GM21367 (cell line): ENCODE measurements at regions not wholly inside any gene's neighbourhood (a gene's known extent, or its start where the extent isn't known, plus 50 kb on each side); places are given as distances from the start of the nearest gene placed in this dataset.
"Not testable (repeated sequence)": the region's sequence is repeated elsewhere in the genome, so short reads cannot be mapped to it uniquely, and the experiment has no call there.

ENCODE experiments used
- ATAC-seq: cut with Tn5 transposase; IDR thresholded peaks from one replicate; pipeline ENCODE4 v1.9.1; 2021; ENCODE audit not compliant: unreplicated experiment

GRCh38 chr18:52136532-52136931 lies 203.5 kb upstream of the DCC start:
- no peak for ATAC-seq

GRCh38 chr18:52140986-52141385 lies 199.0 kb upstream of the DCC start:
- ATAC-seq: no peak

DNA sequence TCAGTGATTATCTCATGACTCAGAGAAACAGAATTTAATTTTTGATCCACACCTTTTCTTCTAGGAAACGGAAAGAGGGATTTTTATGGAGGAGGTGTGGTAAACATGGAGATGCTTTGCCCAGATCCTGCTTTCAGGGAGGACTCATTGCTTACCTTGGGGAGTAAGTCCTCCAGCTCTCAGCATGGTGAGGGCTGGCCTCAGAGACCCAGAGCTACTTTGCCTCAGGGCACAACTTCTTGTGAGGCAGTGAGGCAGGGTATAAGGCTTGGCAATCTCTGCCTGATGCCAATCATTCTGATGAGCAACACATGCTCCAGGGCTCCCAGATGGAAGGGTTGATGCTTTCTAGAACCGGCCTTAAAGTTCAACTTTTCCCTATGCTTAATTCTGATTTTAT lies 189.9 kb upstream of the DCC start:
- ATAC-seq: no peak

- ATAC-seq: no peak
Observed at GRCh38 chr18:52152036-52152435, 188.0 kb upstream of the DCC start.

DNA sequence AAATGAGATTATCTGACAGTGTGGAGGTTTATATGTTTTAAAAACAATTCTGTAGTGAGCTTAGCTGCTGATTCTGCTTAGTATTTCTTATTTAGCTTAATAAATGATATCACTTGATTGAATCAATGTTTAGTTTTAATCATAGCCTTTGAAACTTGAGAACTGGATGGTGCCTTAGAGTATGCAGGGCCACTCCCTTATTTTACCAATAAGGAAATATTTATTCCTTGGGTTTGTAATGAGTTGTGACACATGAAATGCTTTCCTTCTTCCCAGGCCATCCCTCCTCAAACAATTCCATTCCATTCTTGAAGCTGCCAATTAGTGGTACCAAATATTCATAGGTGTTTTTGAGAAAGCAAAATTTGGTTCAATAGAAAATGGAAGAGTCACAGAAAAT lies 183.8 kb upstream of the DCC start:
- ATAC-seq: no peak

- ATAC-seq: no peak
Observed at GRCh38 chr18:52160636-52161035, 179.4 kb upstream of the DCC start.

GRCh38 chr18:52163478-52163877 lies 176.5 kb upstream of the DCC start:
- ATAC-seq: no peak

DNA sequence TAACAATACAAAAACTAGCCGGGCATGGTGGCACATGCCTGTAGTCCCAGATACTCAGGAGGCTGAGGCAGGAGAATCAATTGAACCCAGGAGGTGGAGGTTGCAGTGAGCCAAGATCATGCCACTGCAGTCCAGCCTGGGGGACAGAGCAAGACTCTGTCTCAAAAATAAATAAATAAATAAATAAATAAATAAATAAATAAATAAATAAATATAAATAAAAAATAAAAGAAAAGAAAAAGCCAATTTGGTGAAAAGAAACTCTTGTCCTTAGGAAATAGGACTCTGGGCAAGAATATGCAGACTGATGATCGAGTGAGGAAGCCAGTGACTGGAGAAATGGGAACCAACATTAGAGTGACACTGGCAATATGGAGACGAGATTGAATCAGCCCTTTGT lies 171.9 kb upstream of the DCC start:
- ATAC-seq: not testable (repeated sequence)

DNA sequence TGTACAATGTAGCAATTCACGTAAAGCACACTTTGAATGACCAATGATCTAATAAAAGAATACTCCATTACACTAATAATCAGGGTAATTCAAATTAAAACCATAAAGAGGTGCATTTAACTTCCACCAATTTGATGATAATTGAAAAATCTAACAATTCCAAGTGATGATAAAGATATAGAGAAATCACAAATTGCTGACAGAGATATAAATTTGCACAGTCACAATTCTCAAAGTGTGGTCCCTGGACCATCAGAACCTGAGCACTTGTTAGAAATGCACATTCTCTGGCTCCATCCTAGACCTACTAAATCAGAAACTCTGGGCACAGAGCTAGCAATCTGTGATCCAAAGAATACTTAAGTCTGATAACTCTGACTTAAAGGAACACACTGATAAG lies 165.8 kb upstream of the DCC start:
- no peak for ATAC-seq

GRCh38 chr18:52175406-52175805 lies 164.6 kb upstream of the DCC start:
- ATAC-seq: no peak

- no peak for ATAC-seq
Observed at GRCh38 chr18:52183107-52183506, 156.9 kb upstream of the DCC start.

DNA sequence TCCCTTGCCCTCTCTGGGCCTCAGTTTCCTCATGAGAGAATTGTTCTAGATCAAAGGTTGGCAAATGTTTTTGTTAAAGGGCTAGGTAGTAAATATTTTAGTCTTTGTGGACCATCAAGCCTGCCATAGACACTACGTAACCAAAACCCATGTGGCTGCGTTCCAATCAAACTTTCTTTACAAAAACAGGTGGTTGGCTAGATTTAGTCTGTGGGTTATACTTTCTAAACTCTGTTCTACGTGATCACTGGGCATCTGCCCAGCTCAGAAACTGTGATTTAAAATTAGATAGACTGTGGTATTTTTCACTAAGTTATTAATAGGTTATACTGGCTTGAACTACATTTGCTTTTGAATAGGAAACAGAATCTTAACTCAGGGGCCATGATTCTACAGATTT lies 149.8 kb upstream of the DCC start:
- ATAC-seq: no peak

DNA sequence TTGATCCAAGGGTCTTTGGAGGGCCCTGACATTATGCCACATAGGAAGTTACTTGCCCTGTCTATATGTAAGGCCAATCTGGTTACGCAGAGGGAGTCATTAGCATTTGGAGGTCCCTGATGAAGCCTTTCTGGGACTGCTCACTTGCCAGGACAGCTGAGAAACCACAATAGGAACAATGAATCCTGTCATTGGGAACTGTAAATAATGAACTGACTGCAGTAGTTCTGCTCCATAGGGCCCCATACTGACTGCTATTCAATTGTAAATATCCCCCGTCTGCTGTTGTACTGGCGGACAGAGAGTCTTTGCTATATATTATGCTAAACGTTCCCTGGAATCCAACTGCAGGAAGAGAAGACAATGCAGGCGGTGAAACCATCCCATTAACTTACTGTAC lies 149.4 kb upstream of the DCC start:
- ATAC-seq: no peak

DNA sequence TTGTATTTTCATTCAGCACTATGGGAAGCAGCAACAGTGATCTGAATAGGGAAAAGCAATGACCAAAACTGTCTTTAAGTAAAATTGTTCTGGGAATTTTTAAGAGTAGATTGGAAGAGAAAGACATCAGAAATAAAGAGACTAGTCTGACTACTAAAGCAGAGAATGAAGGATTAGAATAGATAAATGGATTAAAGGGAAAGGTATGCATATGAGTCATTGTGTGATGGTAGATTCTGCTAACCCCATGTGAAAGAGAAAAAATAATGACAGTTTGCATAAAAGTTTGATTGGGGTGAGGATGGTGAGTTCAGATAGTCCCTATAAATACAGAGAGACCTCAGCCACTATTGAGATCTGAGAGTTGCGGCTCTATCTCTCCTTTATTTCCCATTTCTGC lies 139.6 kb upstream of the DCC start:
- ATAC-seq: no peak

GRCh38 chr18:52200921-52201663 lies 138.9 kb upstream of the DCC start:
- no peak for ATAC-seq

DNA sequence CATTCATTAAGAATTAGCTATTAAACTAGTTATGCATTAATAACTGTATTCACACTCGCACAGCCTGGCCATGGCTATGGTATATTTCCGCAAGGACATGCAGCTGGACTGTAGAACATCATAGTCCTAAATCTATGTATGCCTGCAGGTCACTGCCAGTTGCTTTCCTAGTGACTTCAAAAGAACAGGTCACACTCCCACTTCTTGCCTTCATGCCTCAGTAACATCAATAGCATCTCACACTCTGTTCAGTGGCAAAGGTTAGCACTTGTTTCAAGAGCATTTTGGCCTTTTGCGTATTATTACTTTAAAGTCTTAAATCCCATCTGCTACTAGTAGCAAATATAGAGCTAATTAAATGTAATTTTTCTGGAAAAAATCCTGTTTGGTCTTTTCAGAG lies 131.4 kb upstream of the DCC start:
- ATAC-seq: no peak

DNA sequence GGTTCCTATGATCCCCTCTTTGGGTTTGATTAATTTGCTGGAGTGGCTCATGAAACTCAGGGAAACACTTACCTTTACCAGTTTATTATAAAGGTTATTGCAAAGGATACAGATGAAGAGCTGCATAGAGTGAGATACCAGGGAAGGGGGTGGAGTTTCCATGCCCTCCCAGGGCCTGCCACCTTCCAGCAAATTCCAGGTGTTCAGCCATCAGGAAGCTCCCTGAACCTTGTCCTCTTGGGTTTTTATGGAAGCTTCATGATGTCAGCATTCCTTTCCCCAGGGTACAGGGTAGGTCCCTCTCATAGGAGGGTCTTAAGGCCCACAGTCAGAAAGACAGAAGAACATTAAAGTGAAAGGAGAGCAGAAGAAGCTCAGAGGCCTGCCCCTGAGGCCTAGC lies 123.9 kb upstream of the DCC start:
- no peak for ATAC-seq

GRCh38 chr18:52216666-52217065 lies 123.3 kb upstream of the DCC start:
- no peak for ATAC-seq

DNA sequence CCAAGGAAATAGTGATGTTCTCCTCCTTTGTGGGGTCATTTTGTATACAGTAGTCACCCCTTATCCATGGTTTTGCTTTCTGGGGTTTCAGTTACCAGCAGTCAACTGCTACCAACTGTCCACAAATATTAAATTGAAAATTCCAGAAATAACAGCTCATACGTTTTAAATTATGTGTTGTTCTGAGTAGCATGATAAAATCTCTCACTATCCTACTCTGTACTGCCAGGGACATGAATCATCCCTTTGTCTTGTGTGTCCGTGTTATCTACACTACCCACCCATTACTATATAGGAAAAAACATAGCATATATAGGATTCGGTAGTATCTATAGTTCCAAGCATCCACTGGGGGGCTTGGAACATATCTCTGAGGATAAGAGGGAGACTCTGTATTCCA lies 120.9 kb upstream of the DCC start:
- ATAC-seq: no peak

DNA sequence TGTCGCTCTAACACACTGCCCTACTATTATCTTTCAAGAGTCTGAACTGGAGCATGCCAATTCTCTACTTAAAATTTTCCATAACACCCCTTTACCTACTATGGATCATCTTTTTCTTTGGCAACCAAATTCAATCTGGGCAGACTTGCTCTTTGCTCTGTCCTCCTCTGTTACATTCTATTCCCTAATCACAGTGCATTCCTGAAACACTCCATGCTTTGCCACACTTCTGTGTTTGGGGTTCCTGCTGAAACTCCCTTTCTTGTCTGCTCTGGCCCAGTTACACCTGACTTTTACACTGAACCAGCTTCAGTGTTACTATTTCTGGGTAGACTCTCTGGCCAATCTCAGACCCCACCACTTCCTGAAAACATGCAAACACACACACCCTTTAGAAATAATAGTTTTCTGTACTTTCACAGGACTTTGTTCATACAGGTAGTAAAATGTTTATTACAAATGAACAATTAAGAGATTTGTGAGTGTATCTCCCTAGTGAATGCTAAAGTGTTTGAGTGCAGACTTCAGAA lies 119.9 kb upstream of the DCC start:
- no peak for ATAC-seq

DNA sequence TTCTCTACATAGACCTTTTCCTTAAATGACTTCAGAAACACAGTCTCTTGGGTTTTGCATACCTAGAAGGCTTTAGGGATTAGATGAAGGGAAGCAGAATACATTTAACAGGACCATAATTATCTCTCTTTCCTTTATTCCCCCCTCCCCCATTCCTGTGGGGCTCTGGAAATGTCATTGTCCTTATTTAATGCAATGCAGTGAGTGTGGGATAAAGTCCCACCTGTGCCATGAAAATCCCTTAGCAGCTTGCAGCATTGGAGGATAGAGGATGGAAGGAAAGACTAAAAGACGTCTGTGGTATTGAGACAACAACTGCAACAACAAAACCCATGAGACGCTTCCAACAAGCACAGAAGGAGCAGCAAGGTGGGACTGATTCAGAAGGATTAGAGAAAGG lies 117.8 kb upstream of the DCC start:
- ATAC-seq: no peak

DNA sequence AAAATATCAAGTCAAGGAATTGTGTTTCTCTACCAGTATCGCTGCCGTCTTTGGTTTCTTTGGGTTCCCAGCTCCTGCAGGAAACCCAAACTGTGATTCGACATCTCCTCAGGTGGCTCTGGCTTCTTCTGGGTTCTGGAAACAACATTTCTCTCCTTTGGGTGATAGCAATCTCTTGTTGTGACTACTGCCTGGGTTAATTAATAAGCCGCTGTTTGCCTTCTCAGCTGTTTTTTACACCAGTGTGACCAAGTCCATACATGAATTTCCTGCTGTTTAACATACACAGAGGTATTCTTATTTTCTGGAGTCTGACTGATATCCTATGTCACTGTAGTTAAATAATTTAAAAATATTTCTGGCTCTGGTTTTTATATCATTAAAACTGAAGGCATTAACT lies 112.5 kb upstream of the DCC start:
- no peak for ATAC-seq

- ATAC-seq: no peak
Observed at GRCh38 chr18:52228166-52228565, 111.8 kb upstream of the DCC start.
